Gastrocnemius medialis (tissue), 4 donors: ENCODE measurements at regions not wholly inside any gene's neighbourhood (a gene's known extent, or its start where the extent isn't known, plus 50 kb on each side); places are given as distances from the start of the nearest gene placed in this dataset.

Experiments
- CTCF ChIP-seq, 5 experiments: fragments of 450-650 bp in 3 of 5; fragments of 200-600 bp in 2 of 5; sonication (generic) in 2 of 5; IDR thresholded peaks in 4 of 5; conservative IDR thresholded peaks in 1 of 5; 1 replicate in 4 of 5; 2 replicates in 1 of 5; pipeline ENCODE4 v1.5.1; 2016 to 2019; ENCODE audit warnings: antibody characterized with exemption in 5 of 5, mild to moderate bottlenecking in 3 of 5, moderate library complexity in 3 of 5
- POLR2A ChIP-seq, 2 donors: fragments of 450-650 bp; IDR thresholded peaks; one replicate each; pipeline ENCODE4 v1.6.1; 2017; ENCODE audit warnings: antibody characterized with exemption in 2 of 2, mild to moderate bottlenecking in 2 of 2, moderate library complexity in 2 of 2

- TF ChIP-seq CTCF (IDR thresholded peaks at IDR 0.05 in 4 of 5, conservative IDR thresholded peaks at IDR 0.05 in 1 of 5) (no peak), POLR2A (IDR thresholded peaks at IDR 0.05) (no peak)
Measured at GRCh38 chr13:55307909-55308308, 1832.8 kb upstream of the PRR20A start.
